BLaER1 (cell line): ENCODE measurements at regions not wholly inside any gene's neighbourhood (a gene's known extent, or its start where the extent isn't known, plus 50 kb on each side); places are given as distances from the start of the nearest gene placed in this dataset.

Experiments used
- H3K27ac ChIP-seq: shearing (Covaris generic); formaldehyde crosslinking; 2 replicates; pipeline ENCODE4 v1.8.1; 2022
- H3K27me3 ChIP-seq: shearing (Covaris generic); formaldehyde crosslinking; 2 replicates; pipeline ENCODE4 v1.8.1; 2022
- H3K36me3 ChIP-seq: shearing (Covaris generic); formaldehyde crosslinking; 2 replicates; pipeline ENCODE4 v1.8.1; 2022
- H3K4me1 ChIP-seq: shearing (Covaris generic); formaldehyde crosslinking; 2 replicates; pipeline ENCODE4 v1.8.1; 2022
- H3K4me2 ChIP-seq: shearing (Covaris generic); formaldehyde crosslinking; 2 replicates; pipeline ENCODE4 v1.8.1; 2022
- H3K4me3 ChIP-seq: shearing (Covaris generic); formaldehyde crosslinking; 2 replicates; pipeline ENCODE4 v1.8.1; 2022
- H3K9ac ChIP-seq: shearing (Covaris generic); formaldehyde crosslinking; 2 replicates; pipeline ENCODE4 v1.8.1; 2022
- H3K9me3 ChIP-seq: shearing (Covaris generic); formaldehyde crosslinking; 2 replicates; pipeline ENCODE4 v1.8.1; 2022
- H4K20me1 ChIP-seq: shearing (Covaris generic); formaldehyde crosslinking; 2 replicates; pipeline ENCODE4 v1.8.1; 2022
- Cebpa-rat ChIP-seq: shearing (Covaris generic); IDR thresholded peaks from 2 replicates; pipeline ENCODE4 v1.8.1; 2022

DNA sequence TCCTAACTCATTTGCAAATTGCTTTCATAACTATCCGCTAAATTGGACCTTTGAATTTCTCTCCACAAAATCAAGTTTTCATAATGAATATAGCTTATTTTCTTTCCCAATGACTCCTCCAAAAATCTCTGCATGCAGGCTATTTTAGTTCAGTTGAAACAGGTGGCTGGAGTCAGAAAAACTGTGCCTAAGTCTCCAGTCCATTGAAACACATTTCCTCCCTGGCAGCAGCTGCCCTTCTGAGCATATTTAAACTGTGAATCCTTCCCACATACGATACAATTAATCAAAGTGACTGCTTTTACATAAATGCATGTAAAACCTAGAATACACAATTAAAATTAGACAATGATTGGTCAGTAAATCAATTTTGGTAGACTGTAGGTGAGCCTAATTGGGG is 344.6 kb upstream of the MARCKS start:
- Histone ChIP-seq H3K9ac (no peak overlapping the region), H3K9me3 (no peaks in the 10 kb centered on the region), H3K36me3 (no peaks in the 10 kb centered on the region), H3K4me3 (no peak overlapping the region), H3K27me3 (no peaks in the 10 kb centered on the region), H3K27ac (no peak overlapping the region), H3K4me1 (no peaks in the 10 kb centered on the region), H4K20me1 (no peaks in the 10 kb centered on the region), H3K4me2 (no peak overlapping the region)
- TF ChIP-seq Cebpa-rat = no peak

DNA sequence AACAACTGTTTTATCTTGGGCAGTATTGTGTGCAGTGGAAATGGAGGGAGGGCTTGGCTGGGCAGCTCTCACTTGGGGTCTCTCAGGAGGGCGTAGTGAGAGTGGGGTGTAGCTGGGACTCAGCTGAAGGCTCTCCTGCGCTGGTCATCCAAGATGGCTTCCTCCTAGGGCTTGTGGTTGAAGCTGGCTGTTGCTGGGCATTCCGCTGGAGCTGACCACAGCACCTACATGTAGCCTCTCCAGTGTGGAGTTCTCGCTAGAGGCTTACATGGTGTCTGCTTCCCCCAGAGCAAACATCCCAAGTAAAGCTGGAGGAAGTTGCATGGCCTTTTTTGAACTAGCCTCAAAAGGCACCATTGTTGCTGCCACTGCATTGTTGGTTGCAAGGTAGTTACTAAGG is 344.1 kb upstream of the MARCKS start:
- Histone ChIP-seq H3K4me3 (no peak overlapping the region), H3K9me3 (no peaks in the 10 kb centered on the region), H3K27me3 (no peaks in the 10 kb centered on the region), H3K36me3 (no peaks in the 10 kb centered on the region), H3K4me1 (no peaks in the 10 kb centered on the region), H3K9ac (no peak overlapping the region), H4K20me1 (no peaks in the 10 kb centered on the region), H3K27ac (no peak overlapping the region), H3K4me2 (no peak overlapping the region)
- no peak for TF ChIP-seq Cebpa-rat

DNA sequence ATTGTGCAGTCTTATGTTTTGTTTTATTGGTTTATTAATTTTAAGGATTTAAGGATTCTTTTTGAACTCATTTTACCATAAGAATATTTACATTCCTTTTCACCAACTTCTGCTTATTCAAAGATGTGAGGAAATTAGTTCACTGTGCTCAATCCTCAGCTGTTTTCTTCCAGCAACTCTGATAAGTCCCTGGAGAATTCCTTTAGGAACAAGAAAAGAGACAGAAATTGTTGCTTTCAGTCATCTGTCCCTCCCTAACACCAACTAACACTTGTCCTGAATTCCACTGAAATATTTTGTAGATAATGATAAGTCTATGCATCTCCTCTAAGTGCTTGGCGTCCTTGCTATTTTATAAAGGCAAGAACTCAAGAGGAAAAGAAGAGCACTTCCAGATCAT is 334.8 kb upstream of the MARCKS start:
- no peaks in the 10 kb centered on the region for H4K20me1 ChIP-seq
- no peak overlapping the region for H3K4me3 ChIP-seq
- no peaks in the 10 kb centered on the region for H3K4me1 ChIP-seq

DNA sequence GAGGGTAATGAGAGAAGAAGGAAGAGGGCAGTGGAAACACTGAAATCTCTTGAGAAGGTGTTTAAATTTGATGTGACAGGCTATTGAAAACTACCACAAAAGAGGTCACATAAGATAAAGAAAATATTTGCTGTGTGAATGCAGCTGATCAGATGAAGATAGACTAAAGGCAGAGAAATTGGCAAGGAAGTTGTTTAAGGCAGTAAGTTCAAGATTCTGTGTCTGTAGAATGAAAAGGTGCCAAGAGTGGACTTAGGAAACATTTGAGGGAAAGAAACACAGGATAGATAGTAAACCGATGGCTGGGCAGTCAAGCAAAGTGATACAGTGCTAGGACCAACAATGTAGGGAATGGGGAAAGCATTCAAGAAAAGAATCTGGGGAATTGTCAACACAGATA is 332.3 kb upstream of the MARCKS start:
- Histone ChIP-seq H3K27ac (no peak overlapping the region), H3K4me1 (no peaks in the 10 kb centered on the region), H3K9me3 (no peaks in the 10 kb centered on the region), H3K27me3 (no peaks in the 10 kb centered on the region), H3K36me3 (no peaks in the 10 kb centered on the region), H3K4me2 (no peak overlapping the region), H3K9ac (no peak overlapping the region), H4K20me1 (no peaks in the 10 kb centered on the region), H3K4me3 (no peak overlapping the region)
- TF ChIP-seq Cebpa-rat = no peak

More for the DNA sequence above, 334.8 kb upstream of the MARCKS start:
- H3K36me3 ChIP-seq = no peaks in the 10 kb centered on the region
- no peak overlapping the region for H3K4me2 ChIP-seq
- H3K9ac ChIP-seq = no peak overlapping the region
- H3K9me3 ChIP-seq = no peaks in the 10 kb centered on the region
- no peaks in the 10 kb centered on the region for H3K27me3 ChIP-seq
- no peak for TF ChIP-seq Cebpa-rat
- H3K27ac ChIP-seq = no peak overlapping the region

DNA sequence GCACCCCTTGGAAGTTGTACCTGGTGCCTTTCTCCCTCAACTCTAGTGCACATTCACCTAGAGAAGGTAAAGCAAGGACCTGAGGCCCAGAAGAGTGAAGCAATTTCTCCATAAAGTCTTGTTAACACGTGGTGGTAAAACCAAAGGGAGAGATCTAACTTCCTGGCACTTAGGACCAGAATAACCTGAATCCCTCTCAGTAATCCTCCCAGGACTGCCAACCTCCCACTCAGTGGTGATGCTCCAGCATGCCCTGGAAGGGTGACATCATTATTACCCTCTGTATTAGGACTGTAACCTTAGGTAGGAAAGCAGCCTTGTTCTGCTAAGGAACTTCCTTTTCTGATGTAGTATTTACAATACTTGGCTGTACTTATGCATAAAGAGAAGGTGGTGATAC is 330.6 kb upstream of the MARCKS start:
- Histone ChIP-seq H3K36me3 (no peaks in the 10 kb centered on the region), H3K4me3 (no peak overlapping the region), H4K20me1 (no peaks in the 10 kb centered on the region), H3K27ac (no peak overlapping the region), H3K4me1 (no peaks in the 10 kb centered on the region), H3K9ac (no peak overlapping the region), H3K4me2 (no peak overlapping the region), H3K27me3 (no peaks in the 10 kb centered on the region), H3K9me3 (no peaks in the 10 kb centered on the region)
- TF ChIP-seq Cebpa-rat = no peak

DNA sequence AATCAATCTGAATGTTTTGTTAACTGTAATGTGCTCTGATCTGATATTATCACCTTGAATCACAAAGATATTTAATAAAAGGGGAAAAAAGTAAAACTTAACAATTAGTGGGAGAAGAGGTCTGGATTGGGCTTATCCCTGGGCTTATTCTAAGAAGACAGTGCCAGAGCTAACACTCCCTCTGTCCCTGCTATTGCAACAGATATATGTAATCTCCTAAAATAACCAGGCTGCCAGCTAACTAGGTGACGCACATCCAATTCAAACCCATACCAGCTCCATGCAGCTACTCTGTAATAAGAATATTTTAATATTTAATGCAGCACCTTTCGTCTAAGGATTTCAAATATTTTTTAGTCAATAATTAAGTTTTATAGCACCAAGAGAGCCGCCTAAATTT is 330.1 kb upstream of the MARCKS start:
- H3K4me3 ChIP-seq = no peak overlapping the region
- no peaks in the 10 kb centered on the region for H4K20me1 ChIP-seq
- no peak overlapping the region for H3K9ac ChIP-seq
- no peak overlapping the region for H3K4me2 ChIP-seq
- TF ChIP-seq Cebpa-rat = no peak
- H3K4me1 ChIP-seq = no peaks in the 10 kb centered on the region
- H3K27ac ChIP-seq = no peak overlapping the region
- no peaks in the 10 kb centered on the region for H3K27me3 ChIP-seq
- no peaks in the 10 kb centered on the region for H3K36me3 ChIP-seq
- no peaks in the 10 kb centered on the region for H3K9me3 ChIP-seq

DNA sequence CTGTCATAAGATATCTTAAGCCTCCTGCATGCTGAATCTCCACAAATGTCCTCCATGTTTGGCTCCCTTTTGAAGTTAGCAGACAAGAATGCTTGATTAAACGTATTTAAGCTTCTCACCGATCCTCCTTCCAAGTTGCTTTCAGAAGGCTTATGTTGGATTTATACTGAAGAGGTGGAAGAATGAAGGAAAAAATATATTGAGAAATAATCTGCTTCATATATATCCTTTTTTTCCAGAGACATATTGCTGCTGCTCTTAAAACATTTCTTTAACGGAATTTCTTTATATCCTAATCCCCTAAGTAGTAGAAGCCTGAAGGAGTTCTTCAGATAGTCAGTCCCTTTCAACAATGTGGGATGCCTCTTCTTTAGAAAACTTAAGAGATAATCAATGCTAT is 329.0 kb upstream of the MARCKS start:
- H4K20me1 ChIP-seq = no peaks in the 10 kb centered on the region
- no peaks in the 10 kb centered on the region for H3K9me3 ChIP-seq
- H3K27me3 ChIP-seq = no peaks in the 10 kb centered on the region
- TF ChIP-seq Cebpa-rat = no peak
- no peak overlapping the region for H3K4me2 ChIP-seq
- H3K4me3 ChIP-seq = no peak overlapping the region
- H3K27ac ChIP-seq = no peak overlapping the region
- no peaks in the 10 kb centered on the region for H3K36me3 ChIP-seq
- H3K9ac ChIP-seq = no peak overlapping the region
- no peaks in the 10 kb centered on the region for H3K4me1 ChIP-seq

DNA sequence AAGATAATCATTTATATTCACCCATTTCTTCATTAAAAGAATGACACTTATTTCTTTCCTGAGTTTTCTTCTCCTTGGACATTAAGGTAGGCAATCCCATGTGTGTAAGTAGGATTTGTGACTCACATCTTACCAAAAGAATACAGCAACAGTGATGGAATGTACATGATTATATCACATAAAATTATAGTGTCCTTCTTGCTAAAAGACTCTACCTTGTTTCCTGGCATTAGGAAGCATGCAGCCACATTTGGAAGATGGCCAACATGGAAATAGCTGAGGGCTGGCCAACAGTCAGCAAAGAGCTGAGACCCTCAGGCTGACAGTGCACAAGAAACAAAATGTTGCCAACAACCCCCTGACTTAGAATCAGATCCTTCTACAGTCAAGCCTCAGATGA is 327.9 kb upstream of the MARCKS start:
- Histone ChIP-seq H3K9me3 (no peaks in the 10 kb centered on the region), H3K9ac (no peak overlapping the region), H3K4me3 (no peak overlapping the region), H3K4me1 (no peaks in the 10 kb centered on the region), H3K4me2 (no peak overlapping the region), H3K27ac (no peak overlapping the region), H3K27me3 (no peaks in the 10 kb centered on the region), H3K36me3 (no peaks in the 10 kb centered on the region), H4K20me1 (no peaks in the 10 kb centered on the region)
- TF ChIP-seq Cebpa-rat = no peak

DNA sequence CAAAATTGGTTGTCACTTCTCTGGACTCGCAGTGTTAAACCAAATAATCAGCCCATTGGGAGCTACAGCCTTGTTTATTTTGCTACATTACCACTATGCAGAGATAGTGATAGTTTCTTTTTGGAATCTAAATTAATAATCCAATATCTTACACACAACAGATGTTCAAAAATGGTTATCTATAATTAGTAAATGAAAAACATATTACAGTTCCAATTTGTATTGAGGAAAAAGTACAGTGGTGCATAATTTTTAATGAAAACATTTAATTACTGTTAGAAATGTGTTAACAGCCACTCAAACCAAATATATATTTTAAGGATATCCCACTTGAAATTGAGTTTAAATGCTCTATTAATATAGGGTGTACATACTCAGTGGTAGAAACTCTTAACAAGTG is 327.3 kb upstream of the MARCKS start:
- H3K9me3 ChIP-seq = no peaks in the 10 kb centered on the region
- no peak overlapping the region for H3K4me2 ChIP-seq
- no peaks in the 10 kb centered on the region for H3K4me1 ChIP-seq
- no peak for TF ChIP-seq Cebpa-rat
- no peaks in the 10 kb centered on the region for H3K36me3 ChIP-seq
- H3K27ac ChIP-seq = no peak overlapping the region
- H4K20me1 ChIP-seq = no peaks in the 10 kb centered on the region
- H3K9ac ChIP-seq = no peak overlapping the region
- no peak overlapping the region for H3K4me3 ChIP-seq
- H3K27me3 ChIP-seq = no peaks in the 10 kb centered on the region

DNA sequence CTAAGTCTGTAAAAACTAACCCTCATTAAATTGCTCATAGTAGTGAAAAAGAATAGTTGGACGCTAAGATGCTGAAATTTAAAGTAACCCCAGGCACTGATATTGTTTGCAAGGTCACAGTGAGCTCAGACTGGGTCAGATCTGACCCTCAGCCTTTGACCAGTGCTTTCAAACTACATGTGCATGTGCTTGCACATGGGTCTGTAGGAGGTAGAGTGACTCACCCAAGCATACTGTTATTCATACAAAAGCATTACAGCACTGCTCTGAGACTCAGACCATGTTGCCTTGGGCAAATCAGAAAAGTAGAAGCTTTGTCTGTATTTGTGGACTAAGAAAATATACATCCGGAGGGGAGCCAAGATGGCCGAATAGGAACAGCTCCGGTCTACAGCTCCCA is 326.4 kb upstream of the MARCKS start:
- Histone ChIP-seq H3K9me3 (no peaks in the 10 kb centered on the region), H3K4me3 (no peak overlapping the region), H4K20me1 (no peaks in the 10 kb centered on the region), H3K27ac (no peak overlapping the region), H3K4me1 (no peaks in the 10 kb centered on the region), H3K36me3 (no peaks in the 10 kb centered on the region), H3K4me2 (no peak overlapping the region), H3K9ac (no peak overlapping the region), H3K27me3 (no peaks in the 10 kb centered on the region)
- TF ChIP-seq Cebpa-rat = no peak

DNA sequence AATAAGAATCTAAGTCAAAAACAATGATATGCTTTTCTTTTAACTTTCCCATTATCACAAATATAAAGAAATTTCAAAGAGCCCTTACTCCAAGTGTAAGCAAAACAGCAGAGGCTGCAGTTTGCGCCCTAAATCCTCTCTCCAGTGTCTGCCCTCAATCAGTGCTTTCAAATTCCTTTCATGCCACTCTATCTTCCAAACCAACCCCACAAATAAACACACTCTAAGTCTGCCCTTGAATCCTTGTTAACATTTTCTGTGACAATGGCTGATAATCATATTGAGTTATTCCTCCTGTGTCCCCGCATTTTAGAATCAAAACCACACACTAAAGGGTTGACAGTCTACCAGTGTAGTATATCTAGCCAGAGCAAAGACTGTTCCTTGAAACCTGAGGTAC is 317.9 kb upstream of the MARCKS start:
- H3K4me3 ChIP-seq = no peak overlapping the region
- no peaks in the 10 kb centered on the region for H3K27me3 ChIP-seq
- H3K9ac ChIP-seq = no peak overlapping the region
- no peak for TF ChIP-seq Cebpa-rat
- H3K27ac ChIP-seq = no peak overlapping the region
- no peak overlapping the region for H3K4me2 ChIP-seq
- no peaks in the 10 kb centered on the region for H4K20me1 ChIP-seq
- H3K36me3 ChIP-seq = no peaks in the 10 kb centered on the region
- no peaks in the 10 kb centered on the region for H3K9me3 ChIP-seq
- H3K4me1 ChIP-seq = no peaks in the 10 kb centered on the region
